HPDE6-E6E7 (cell line): ENCODE measurements at regions not wholly inside any gene's neighbourhood (a gene's known extent, or its start where the extent isn't known, plus 50 kb on each side); places are given as distances from the start of the nearest gene placed in this dataset.
A peak's percentile ranks its signal among the peaks of the same experiment; 100 is the strongest.
"Not testable (repeated sequence)": the region's sequence is repeated elsewhere in the genome, so short reads cannot be mapped to it uniquely, and the experiment has no call there.

Experiments
- DNase-seq: peaks from one replicate; pipeline ENCODE4 v3.0.0; 2011; ENCODE audit warnings: missing footprints; ENCODE audit errors: extremely low spot score

DNA sequence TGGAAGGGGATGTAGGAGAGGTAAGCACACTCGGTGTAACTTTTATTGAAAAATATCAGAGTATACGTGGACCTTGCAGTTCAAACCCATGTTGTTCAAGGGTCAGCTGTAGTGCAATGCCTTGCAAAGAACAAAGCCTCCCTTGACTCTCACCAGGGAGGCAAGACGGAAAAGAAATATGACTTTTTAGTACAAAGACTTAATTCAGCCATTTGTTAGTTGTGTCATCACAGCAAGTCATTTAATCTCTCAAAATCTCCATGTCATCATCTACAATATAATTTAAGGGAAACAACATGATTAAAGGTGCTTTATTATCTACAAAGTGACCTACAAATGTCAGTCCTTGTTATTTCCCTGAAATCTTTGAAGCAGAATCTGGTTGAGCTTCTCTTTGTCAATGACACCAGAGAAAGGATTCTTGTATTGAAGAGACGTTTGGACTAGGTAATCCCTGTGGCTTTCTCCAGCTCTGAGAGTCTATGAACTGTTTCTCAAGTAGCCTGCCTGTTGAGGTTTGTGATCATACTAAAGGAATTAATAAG, 502.8 kb downstream of the REEP3 start:
- no peak for DNase-seq

- DNase-seq = no peak
These were observed 512.5 kb downstream of the REEP3 start for GRCh38 chr10:64033711-64034110.

- no peak for DNase-seq
These were observed 515.2 kb downstream of the REEP3 start for GRCh38 chr10:64036321-64036930.

- no peak for DNase-seq
These were observed 516.0 kb downstream of the REEP3 start for GRCh38 chr10:64037071-64037661.

DNA sequence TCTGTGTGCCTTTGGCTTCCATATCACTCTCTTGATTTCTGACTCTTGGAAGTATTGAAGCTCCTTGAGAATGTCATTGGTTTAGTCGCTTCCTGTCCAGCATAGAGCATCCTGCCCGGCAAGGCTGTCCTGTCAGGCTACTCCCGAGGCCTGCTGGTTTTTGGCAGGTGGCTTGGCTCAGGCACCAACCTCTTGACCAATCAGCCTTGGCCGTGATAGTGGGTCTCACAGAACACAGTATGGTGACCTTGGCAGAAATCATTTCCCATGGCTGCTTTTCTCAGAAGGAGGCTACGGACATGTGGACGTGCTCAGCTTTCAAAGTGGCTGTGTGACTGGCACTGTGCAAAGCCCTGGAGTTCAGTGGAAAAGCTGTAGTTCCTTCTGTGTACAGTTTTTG, 516.9 kb downstream of the REEP3 start:
- DNase-seq = no peak

DNA sequence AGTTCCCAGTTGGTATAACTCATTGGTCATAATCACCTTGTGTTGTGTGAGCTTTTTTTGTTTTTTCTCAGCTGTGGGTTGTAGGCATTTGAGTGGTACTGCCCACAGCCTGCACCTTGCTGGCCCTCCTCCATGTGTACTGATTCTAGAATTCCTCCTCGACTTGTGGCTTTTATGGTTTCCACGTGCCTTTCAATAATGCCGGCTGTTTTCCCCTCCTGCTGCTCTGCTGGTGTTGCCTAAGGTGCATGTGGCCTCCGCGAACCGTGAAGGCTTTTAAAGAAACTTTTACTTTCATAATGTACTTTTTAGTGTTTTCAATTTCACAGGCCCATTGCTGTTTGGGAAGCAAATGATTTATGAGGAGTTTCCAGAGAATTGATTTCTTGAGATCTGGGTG, 518.0 kb downstream of the REEP3 start:
- DNase-seq = no peak

DNA sequence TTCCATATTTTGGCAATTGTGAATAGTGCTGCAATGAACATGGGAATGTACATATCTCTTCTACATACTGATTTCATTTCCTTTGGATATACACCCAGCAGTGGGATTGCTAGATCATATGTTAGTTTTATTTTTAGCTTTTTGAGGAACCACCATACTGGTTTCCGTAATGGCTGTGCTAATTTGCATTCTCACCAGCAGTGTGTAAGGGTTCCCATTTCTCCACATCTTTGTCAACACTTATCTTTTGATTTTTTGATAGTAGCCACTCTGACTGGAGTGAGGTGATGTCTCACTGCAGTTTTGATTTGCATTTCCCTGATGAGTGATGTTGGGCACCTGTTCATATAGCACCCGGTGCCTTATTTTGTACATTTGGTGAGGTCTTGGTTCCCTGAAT, 519.6 kb downstream of the REEP3 start:
- DNase-seq = no peak

GRCh38 chr10:64041185-64041988, 520.2 kb downstream of the REEP3 start:
- peak; percentile 23 for DNase-seq

GRCh38 chr10:64041989-64042490, 520.8 kb downstream of the REEP3 start:
- no peak for DNase-seq

DNA sequence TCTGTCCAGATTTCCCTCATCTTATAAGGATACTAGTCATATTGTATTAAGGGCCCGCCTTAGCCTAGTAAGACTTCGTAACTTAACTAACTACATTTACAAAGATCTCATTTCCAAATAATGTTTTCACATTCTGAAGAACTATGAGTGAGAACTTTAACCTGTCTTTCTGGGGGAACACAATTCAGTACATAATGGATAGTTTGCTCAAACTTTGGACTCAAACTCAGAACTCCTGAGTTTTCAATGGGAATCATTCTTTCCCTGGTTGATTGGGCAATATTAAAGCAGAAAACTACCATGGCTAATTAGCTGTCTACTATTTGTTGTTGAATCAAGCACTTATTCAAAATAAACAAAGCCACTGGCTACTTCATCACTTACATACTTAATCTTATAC, 522.9 kb downstream of the REEP3 start:
- no peak for DNase-seq

- not testable (repeated sequence) for DNase-seq
These were observed 523.9 kb downstream of the REEP3 start for GRCh38 chr10:64044957-64045632.

DNA sequence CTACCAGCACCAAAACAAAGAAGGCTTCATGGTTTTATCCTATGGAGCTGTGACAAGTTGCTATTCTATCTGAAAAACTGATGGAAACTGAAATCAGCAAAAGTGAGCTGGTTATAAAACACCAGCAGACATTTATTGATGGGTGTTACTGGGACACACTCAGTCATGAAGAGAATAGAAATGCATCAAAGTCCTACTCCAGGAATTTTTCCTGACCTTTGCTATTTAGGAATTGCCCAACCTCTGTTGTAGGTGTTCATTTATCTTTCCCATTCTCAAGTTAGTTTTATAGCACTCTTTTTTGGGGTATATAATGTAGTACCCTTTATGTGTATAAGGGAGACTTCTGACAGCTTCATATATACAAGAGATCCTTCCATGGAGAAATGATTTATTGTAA, 533.2 kb downstream of the REEP3 start:
- no peak for DNase-seq

- DNase-seq = no peak
These were observed 538.7 kb downstream of the REEP3 start for GRCh38 chr10:64059884-64060283.

DNA sequence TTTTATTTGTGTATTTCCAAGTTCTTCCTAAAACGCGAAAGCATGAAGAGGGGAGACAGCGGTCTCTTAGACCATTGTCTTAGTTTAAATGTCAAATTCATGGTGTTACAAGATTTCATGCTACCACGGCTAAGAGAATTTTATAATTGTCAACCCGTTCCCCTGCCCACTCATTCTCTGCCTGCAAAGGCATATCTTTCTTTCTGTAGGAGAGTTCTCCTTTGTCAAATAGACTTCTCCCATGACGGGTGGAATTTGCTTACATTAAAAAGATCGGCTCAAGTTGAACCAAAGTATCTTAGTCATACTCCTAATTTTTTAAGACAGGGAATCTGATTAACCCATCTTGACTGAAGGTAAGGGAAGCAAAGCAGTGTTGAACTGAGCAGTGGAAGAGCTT, 539.2 kb downstream of the REEP3 start:
- no peak for DNase-seq

GRCh38 chr10:64062793-64063192, 541.6 kb downstream of the REEP3 start:
- DNase-seq = no peak

DNA sequence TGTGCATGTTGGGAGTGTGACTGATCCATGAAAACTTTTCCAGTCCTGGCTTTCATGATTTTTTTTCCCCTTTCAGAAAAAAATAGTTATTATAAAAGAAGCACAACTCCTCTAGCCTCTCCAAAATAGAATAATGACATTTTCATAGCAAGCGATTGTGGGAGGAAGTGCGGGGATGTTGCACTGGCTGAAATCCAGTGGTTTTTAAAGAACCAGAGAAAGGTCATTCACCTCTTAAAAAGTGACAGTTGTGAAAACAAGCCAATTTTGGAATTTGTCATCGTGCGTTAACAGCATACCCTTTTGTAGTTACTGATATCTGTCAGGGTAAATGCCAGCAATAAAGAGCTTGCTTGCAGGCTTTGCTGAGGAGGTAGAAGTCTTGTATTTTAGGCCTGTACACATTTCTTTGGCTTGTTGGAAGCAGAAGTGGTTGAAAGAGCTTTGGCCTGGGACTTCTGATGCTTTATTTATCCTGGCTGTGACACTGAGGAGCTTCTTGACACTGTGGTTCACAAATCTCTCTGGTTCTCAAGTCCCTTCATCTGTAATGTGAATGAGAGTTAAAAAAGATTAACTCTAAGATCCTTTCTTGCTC, 545.9 kb downstream of the REEP3 start:
- no peak for DNase-seq

GRCh38 chr10:64067859-64068258, 546.7 kb downstream of the REEP3 start:
- no peak for DNase-seq

DNA sequence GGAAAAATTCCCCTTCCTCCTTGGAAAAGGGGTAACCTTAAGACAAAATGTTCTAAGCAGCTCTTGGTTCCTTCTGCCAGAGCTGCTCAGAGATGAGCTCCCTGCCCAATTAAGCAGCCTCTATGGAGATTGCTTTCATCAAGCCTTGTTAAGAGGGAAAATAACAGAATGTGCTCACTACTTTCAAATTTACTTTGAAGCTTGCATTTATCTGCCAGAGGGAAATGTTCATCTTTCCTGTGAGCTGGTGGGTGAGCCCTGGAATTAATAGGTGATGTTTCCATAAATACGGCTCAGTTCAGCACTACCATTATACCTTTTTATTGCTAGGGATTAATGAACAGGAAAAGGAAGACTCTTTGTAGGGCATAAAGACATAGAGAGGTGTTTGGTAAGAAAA, 549.0 kb downstream of the REEP3 start:
- DNase-seq = no peak

DNA sequence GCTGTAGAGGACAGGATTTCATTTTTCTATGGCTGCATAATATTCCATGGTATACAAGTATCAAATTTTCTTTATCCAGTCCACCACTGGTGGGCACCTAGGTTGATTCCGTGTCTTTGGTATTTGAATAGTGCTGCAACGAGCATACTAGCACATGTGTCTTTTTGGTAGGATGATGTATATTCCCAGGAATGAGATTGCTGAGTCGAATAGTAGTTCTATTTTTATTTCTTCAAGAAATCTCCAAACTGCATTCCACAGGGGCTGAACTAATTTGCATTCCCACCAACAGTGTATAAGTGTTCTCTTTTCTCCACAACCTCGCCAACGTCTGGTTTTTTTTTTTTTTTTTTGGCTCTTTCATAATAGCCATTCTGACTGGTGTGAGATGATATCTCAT, 550.0 kb downstream of the REEP3 start:
- DNase-seq = no peak

DNA sequence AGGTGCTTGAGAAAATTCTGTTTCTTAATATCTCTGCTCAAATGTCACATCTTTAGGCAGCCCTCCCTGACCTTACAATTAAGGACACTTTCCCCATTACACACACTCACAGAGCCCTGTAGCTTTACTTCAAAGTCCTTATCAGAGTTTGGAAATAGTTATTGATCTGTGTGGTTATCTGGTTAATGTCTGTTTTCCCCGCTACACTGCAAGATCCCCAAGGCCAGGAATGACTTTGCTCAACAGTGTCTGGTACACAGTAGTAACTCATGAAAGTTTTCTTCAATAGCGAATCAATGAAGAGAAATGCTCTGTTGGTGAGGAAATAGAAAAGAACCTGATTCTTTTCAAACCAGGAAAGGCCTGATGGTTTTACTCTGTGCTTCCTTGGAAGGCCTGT, 554.4 kb downstream of the REEP3 start:
- DNase-seq = no peak

- DNase-seq = no peak
These were observed 555.2 kb downstream of the REEP3 start for GRCh38 chr10:64076322-64076940.
